Thymus (tissue), 11 donors: ENCODE measurements at regions not wholly inside any gene's neighbourhood (a gene's known extent, or its start where the extent isn't known, plus 50 kb on each side); places are given as distances from the start of the nearest gene placed in this dataset.
"Not testable (repeated sequence)": the region's sequence is repeated elsewhere in the genome, so short reads cannot be mapped to it uniquely, and the experiment has no call there.

Experiments
- DNase-seq, 9 donors: peaks; one replicate each; pipeline ENCODE4 v3.0.0-alpha.2; 2013; ENCODE audit warnings: low spot score in 9 of 9, low read depth in 6 of 9, missing footprints in 1 of 9
- H3K27ac ChIP-seq, 2 donors: one replicate each; pipeline ENCODE4 v1.5.1; 2013; ENCODE audit warnings: control low read depth in 1 of 2, low read depth in 1 of 2, low read length in 1 of 2, mild to moderate bottlenecking in 1 of 2, moderate library complexity in 1 of 2
- H3K27me3 ChIP-seq, 2 donors: one replicate each; pipeline ENCODE4 v1.5.1; 2013; ENCODE audit warnings: low read length in 1 of 2; ENCODE audit not compliant: control insufficient read depth in 2 of 2, insufficient read depth in 1 of 2
- H3K36me3 ChIP-seq, 2 donors: one replicate each; pipeline ENCODE4 v1.5.1; 2013; ENCODE audit warnings: low read length in 1 of 2, mild to moderate bottlenecking in 1 of 2, moderate library complexity in 1 of 2; ENCODE audit not compliant: control insufficient read depth in 2 of 2, insufficient read depth in 2 of 2
- H3K4me1 ChIP-seq, 2 donors: one replicate each; pipeline ENCODE4 v1.5.1; 2013; ENCODE audit warnings: low read length in 2 of 2; ENCODE audit not compliant: control insufficient read depth in 2 of 2, insufficient read depth in 2 of 2
- H3K4me3 ChIP-seq, 2 donors: one replicate each; pipeline ENCODE4 v1.5.1; 2013; ENCODE audit warnings: low read length in 2 of 2, control low read depth in 1 of 2, mild to moderate bottlenecking in 1 of 2
- H3K9me3 ChIP-seq, 2 donors: one replicate each; pipeline ENCODE4 v1.5.1; 2013; ENCODE audit warnings: low read length in 1 of 2, mild to moderate bottlenecking in 1 of 2; ENCODE audit not compliant: control insufficient read depth in 2 of 2, insufficient read depth in 1 of 2
- WGBS: extraction: QIAGEN DNeasy Blood & Tissue Kit; methylation state at CpG from one replicate; pipeline ENCODE4 v1.1.7; 2013; 5-methylcytosine and 5-hydroxymethylcytosine counted together
- donor health status: healthy.

DNA sequence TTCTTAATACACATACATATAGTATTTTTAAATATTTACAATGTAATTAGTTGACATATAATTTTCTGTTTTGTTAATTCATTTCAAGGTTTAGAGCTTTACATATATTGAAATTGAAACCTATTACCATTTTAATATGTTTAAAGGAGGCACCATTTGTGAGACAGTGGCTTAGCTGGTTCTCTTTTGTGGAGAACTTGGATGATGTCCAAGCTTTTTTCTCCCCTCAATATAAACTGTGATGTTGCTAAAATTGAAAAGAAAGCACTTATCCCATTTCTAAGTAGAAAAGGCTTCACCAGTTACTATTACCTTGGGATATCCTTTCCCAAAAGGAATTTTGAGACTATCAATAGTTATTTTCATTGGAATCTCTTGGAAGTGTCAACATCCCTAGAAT lies 707.2 kb downstream of the NTRK3 start:
- H3K4me1 ChIP-seq = no peaks in the 10 kb centered on the region
- H3K9me3 ChIP-seq = peaks cover 0 to 3% of the 10 kb centered on the region in 2 donors
- no peak overlapping the region for H3K27ac ChIP-seq
- H3K36me3 ChIP-seq = no peaks in the 10 kb centered on the region
- H3K4me3 ChIP-seq = no peak overlapping the region
- no peak for DNase-seq
- no peaks in the 10 kb centered on the region for H3K27me3 ChIP-seq

DNA sequence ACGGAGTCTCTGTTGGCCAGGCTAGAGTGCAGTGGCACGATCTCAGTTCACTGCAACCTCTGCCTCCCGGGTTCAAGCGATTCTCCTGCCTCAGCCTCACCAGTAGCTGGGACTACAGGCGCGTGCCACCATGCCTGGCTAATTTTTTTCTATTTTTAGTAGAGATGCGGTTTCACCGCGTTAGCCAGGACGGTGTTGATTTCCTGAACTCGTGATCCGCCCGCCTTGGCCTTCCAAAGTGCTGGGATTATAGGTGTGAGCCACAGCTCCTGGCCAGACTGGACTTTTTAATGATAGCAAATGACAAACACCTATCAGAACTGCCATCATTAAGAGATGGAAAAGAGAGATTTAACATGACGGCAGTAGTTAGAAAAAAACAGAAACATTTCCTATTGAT lies 707.9 kb downstream of the NTRK3 start:
- not testable (repeated sequence) for H3K9me3 ChIP-seq, H3K4me1 ChIP-seq, H3K36me3 ChIP-seq, H3K4me3 ChIP-seq, DNase-seq, H3K27ac ChIP-seq, H3K27me3 ChIP-seq
- 95% methylated on average over 14 of the region's 14 CpGs for WGBS

DNA sequence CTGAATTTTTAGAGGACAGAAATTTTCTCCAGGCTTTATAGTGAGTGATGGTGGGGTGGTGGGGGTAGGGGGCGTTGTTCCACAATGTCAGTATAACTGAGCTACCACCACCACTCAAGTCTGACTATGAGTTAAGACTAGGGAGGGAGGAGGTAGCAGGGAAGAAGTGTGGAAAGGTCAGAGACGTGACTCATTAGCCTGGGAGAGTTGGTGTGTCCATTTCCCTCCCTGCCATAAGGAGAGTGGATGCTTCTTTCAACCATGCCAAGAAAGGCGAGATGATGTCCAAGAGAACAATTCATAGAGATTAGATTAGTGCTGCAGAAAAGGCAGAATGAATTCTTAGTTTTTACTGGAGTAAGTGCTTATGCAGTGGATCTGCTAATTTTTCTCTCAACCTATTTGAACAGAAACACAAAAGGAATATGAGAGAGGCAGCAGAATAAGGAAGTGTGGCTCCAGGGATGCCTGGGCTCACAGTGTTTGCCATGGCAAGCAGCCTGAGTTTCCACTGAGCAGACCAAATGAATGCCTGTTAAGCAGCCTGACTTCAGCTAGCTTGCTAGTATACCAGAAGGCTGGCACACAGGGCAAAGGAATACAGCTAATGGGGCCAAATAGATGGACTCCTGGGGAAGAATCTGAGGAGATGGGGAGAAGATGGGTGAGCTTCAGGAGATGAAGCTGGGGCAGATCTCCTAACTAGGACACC lies 708.9 kb downstream of the NTRK3 start:
- Histone ChIP-seq H3K4me1 (no peaks in the 10 kb centered on the region), H3K27ac (no peak overlapping the region), H3K9me3 (peaks cover 0 to 3% of the 10 kb centered on the region in 2 donors), H3K4me3 (no peak overlapping the region), H3K27me3 (no peaks in the 10 kb centered on the region), H3K36me3 (no peaks in the 10 kb centered on the region)
- no peak for DNase-seq
- 86% methylated on average over 3 of the region's 3 CpGs for WGBS

DNA sequence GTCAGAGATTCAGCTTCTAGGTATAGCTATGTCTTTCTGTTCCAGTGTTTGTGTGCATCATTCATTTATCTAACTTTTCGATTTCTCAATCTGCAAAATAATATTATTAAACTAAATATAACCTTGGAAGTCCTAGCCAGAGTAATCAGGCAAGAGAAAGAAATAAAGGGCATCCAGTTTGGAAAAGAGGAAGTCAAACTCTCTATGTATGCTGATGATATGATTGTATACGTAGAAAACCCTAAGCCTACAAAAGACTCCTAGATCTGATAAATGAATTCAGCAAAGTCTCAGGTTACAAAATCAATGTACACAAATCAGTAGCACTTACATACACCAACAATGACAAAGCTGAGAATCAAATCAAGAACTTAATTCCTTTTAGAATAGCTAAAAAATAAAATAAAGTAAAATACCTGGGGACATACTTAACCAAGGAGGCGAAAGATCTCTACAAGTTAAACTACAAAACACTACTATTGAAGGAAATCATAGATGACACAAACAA lies 718.2 kb downstream of the NTRK3 start:
- Histone ChIP-seq H3K36me3 (no peaks in the 10 kb centered on the region), H3K27ac (no peak overlapping the region), H3K27me3 (no peaks in the 10 kb centered on the region), H3K4me3 (no peak overlapping the region), H3K4me1 (no peaks in the 10 kb centered on the region), H3K9me3 (no peaks in the 10 kb centered on the region)
- 46% methylated on average over 3 of the region's 3 CpGs for WGBS
- DNase-seq = no peak

DNA sequence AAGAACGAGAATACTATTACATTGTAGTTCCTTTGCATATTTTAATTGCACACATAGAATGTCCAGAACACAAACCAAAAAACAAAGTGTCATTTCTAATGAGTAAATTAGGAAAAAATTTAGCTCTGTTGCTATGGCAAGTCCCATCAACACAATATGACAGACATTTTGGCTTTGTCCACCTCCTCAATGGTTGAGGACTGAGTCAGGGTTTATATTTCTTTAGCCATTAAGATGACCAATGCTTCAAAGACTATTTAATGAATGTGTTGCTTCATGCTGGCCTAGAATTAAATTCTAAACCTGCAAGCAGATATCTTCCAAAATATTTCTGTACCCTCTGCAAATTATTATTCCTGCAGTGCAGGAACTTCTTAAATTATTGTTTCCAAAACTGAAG lies 719.2 kb downstream of the NTRK3 start:
- Histone ChIP-seq H3K27ac (no peak overlapping the region), H3K4me3 (no peak overlapping the region), H3K4me1 (no peaks in the 10 kb centered on the region), H3K27me3 (no peaks in the 10 kb centered on the region), H3K9me3 (no peaks in the 10 kb centered on the region), H3K36me3 (no peaks in the 10 kb centered on the region)
- no peak for DNase-seq
- WGBS = 94% methylated on average over 1 of the region's 1 CpG

DNA sequence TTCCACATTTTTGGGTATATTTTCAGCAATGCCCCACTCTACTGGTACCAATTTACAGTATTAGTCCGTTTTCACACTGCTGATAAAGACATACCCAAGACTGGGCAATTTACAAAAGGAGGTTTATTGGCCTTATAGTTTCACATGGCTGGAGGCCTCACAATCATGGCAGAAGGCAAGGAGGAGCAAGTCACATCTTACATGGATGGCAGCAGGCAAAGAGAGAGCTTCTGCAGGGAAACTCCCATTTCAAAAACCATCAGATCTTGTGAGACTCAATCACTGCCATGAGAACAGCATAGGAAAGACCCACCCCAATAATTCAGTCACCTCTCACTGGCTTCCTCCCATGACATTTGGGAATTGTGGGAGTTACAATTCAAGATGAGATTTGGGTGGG lies 722.9 kb downstream of the NTRK3 start:
- H3K36me3 ChIP-seq, H3K9me3 ChIP-seq, DNase-seq, H3K27me3 ChIP-seq, H3K27ac ChIP-seq, H3K4me3 ChIP-seq, H3K4me1 ChIP-seq: not testable (repeated sequence)
- WGBS = 75% methylated on average over 1 of the region's 1 CpG

DNA sequence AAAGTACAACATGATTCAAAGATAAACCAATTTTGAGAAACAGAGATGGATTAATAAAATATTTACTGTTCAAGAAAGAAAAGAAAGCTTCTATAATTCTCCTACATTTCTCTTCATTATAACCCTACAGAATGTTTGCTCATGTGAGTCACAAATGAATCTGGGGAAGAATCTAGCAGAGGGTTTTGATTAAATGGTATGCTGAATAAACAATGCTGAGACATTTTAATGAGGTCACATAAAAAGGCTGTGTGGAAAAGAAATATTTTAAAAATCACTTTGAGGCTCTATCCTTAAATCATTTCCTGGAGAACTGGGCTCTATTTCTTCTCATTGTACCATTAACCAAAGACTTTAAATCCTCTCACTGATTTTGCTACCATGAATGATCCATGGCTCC lies 727.7 kb downstream of the NTRK3 start:
- H3K27ac ChIP-seq = no peak overlapping the region
- no peak for DNase-seq
- H3K36me3 ChIP-seq = no peaks in the 10 kb centered on the region
- H3K4me3 ChIP-seq = no peak overlapping the region
- no peaks in the 10 kb centered on the region for H3K27me3 ChIP-seq
- no peaks in the 10 kb centered on the region for H3K4me1 ChIP-seq
- H3K9me3 ChIP-seq = peaks cover 1 to 3% of the 10 kb centered on the region in 2 donors

DNA sequence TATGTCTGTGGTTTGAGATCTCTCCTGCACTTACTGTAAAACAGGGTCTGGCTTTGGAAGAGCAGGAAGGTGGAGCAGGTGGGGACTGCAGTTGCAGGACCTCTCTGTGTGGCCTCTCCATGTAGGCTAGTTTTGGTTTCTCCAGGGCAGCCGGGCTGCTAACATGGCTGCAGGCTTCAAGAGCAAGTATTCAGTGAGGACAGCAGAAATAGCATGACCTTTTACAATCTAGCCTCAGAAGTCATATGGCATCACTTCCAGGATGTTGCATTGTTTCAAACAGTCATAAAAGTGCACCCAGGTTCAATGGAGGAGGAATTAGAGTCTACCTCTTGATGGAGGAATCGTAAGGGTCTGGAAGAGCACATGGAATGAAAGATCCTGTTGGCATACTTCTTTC lies 728.7 kb downstream of the NTRK3 start:
- no peak for DNase-seq
- peaks cover 1 to 3% of the 10 kb centered on the region in 2 donors for H3K9me3 ChIP-seq
- no peaks in the 10 kb centered on the region for H3K36me3 ChIP-seq
- WGBS = 88% methylated on average over 2 of the region's 2 CpGs
- H3K27me3 ChIP-seq = no peaks in the 10 kb centered on the region
- H3K27ac ChIP-seq = no peak overlapping the region
- H3K4me1 ChIP-seq = no peaks in the 10 kb centered on the region
- H3K4me3 ChIP-seq = no peak overlapping the region

DNA sequence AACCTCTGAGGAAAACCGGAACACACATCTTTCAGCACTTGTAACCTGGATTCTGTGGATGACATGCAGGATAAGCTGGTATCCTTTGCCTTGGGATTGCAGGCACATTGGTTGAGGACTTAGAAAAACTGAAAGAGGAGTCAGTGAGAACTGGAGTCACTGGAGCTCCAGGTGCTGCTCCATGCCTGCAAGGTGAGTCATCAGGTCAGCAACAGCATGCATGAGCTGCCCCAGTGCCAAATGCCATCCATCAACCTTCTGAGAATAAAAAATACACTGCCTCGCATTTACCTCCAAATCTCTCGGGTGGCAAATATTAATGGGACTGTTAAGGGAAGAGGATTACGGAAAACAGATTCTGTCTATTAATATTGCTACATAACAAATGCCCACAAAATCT lies 729.1 kb downstream of the NTRK3 start:
- no peak overlapping the region for H3K4me3 ChIP-seq
- no peak for DNase-seq
- peaks cover 1 to 3% of the 10 kb centered on the region in 2 donors for H3K9me3 ChIP-seq
- no peak overlapping the region for H3K27ac ChIP-seq
- 89% methylated on average over 4 of the region's 4 CpGs for WGBS
- H3K36me3 ChIP-seq = no peaks in the 10 kb centered on the region
- no peaks in the 10 kb centered on the region for H3K27me3 ChIP-seq
- H3K4me1 ChIP-seq = no peaks in the 10 kb centered on the region
